DOHH2 (cell line): ENCODE measurements at regions not wholly inside any gene's neighbourhood (a gene's known extent, or its start where the extent isn't known, plus 50 kb on each side); places are given as distances from the start of the nearest gene placed in this dataset.

ENCODE experiments used
- H3F3A ChIP-seq: fragments of 200-600 bp; sonication (generic), shearing (Covaris generic); 2 replicates; pipeline ENCODE4 v1.6.0; 2016; ENCODE audit warnings: antibody characterized with exemption, mild to moderate bottlenecking; ENCODE audit not compliant: control insufficient read depth, insufficient read depth
- H3K27ac ChIP-seq: fragments of 200-600 bp; sonication (generic); 2 replicates; pipeline ENCODE4 v1.5.1; 2014; ENCODE audit warnings: low read depth, mild to moderate bottlenecking, low read length, moderate library complexity
- H3K27me3 ChIP-seq: fragments of 200-600 bp; sonication (generic); 2 replicates; pipeline ENCODE4 v1.6.1; 2014; ENCODE audit warnings: mild to moderate bottlenecking, low read length, mixed read lengths; ENCODE audit not compliant: control insufficient read depth
- H3K36me3 ChIP-seq: fragments of 200-600 bp; sonication (generic); 2 replicates; pipeline ENCODE4 v1.6.1; 2014; ENCODE audit warnings: mild to moderate bottlenecking, low read length, moderate library complexity, mixed read lengths; ENCODE audit not compliant: control insufficient read depth
- H3K4me1 ChIP-seq: fragments of 200-600 bp; sonication (generic); 2 replicates; pipeline ENCODE4 v1.6.1; 2014; ENCODE audit warnings: mild to moderate bottlenecking, low read length, mixed read lengths; ENCODE audit not compliant: control insufficient read depth
- H3K4me2 ChIP-seq: fragments of 200-600 bp; sonication (generic); 2 replicates; pipeline ENCODE4 v1.6.0; 2014; ENCODE audit warnings: mild to moderate bottlenecking, low read length, moderate library complexity
- H3K4me3 ChIP-seq: fragments of 200-600 bp; sonication (generic); 2 replicates; pipeline ENCODE4 v1.5.1; 2014; ENCODE audit warnings: mild to moderate bottlenecking, low read length, mixed read lengths
- H3K79me2 ChIP-seq: fragments of 200-600 bp; sonication (generic); 2 replicates; pipeline ENCODE4 v1.6.1; 2014; ENCODE audit warnings: mild to moderate bottlenecking, low read length, mixed read lengths; ENCODE audit not compliant: control insufficient read depth
- H3K9me2 ChIP-seq: fragments of 200-600 bp; sonication (generic); replicated peaks from 2 replicates; pipeline ENCODE4 v1.6.1; 2014; ENCODE audit warnings: mild to moderate bottlenecking, low read length, mixed read lengths; ENCODE audit not compliant: control insufficient read depth
- H3K9me3 ChIP-seq: fragments of 200-600 bp; sonication (generic); 2 replicates; pipeline ENCODE4 v1.6.1; 2014; ENCODE audit warnings: antibody characterized with exemption, low read length, mixed read lengths; ENCODE audit not compliant: control insufficient read depth, insufficient read depth
- H4K20me1 ChIP-seq: fragments of 200-600 bp; sonication (generic); 2 replicates; pipeline ENCODE4 v1.6.0; 2014; ENCODE audit warnings: low read depth, mild to moderate bottlenecking, antibody characterized with exemption, low read length, moderate library complexity; ENCODE audit not compliant: control insufficient read depth, insufficient read depth
- CTCF ChIP-seq: fragments of 200-600 bp; sonication (generic); IDR thresholded peaks from one replicate; pipeline ENCODE4 v1.5.1; 2014; ENCODE audit warnings: antibody characterized with exemption, mild to moderate bottlenecking, low read depth, low read length; ENCODE audit not compliant: poor library complexity, severe bottlenecking
- EZH2phosphoT487 ChIP-seq: fragments of 200-600 bp; sonication (generic); IDR thresholded peaks from 2 replicates; pipeline ENCODE4 v1.6.1; 2017; ENCODE audit warnings: borderline replicate concordance, mild to moderate bottlenecking, antibody characterized with exemption, low read length, moderate library complexity, mixed read lengths

GRCh38 chr15:91635080-91635479 is 218.4 kb upstream of the SLCO3A1 start:
- no peaks in the 10 kb centered on the region for H3F3A ChIP-seq
- no peaks in the 10 kb centered on the region for H4K20me1 ChIP-seq
- H3K4me2 ChIP-seq, result no peak overlapping the region
- TF ChIP-seq EZH2phosphoT487 (no peak), CTCF (no peak)
- no peak overlapping the region for H3K4me3 ChIP-seq
- H3K36me3 ChIP-seq, result no peaks in the 10 kb centered on the region
- H3K27me3 ChIP-seq, result no peaks in the 10 kb centered on the region
- H3K27ac ChIP-seq, result no peak overlapping the region
- no peaks in the 10 kb centered on the region for H3K79me2 ChIP-seq
- H3K4me1 ChIP-seq, result no peaks in the 10 kb centered on the region
- H3K9me2 ChIP-seq, result no peaks in the 10 kb centered on the region
- H3K9me3 ChIP-seq, result no peaks in the 10 kb centered on the region

GRCh38 chr15:91635641-91636040 is 217.9 kb upstream of the SLCO3A1 start:
- H3K79me2 ChIP-seq, result no peaks in the 10 kb centered on the region
- H3K4me1 ChIP-seq, result no peaks in the 10 kb centered on the region
- H3F3A ChIP-seq, result no peaks in the 10 kb centered on the region
- no peaks in the 10 kb centered on the region for H3K9me2 ChIP-seq
- no peak overlapping the region for H3K27ac ChIP-seq
- H3K9me3 ChIP-seq, result no peaks in the 10 kb centered on the region
- no peaks in the 10 kb centered on the region for H3K27me3 ChIP-seq
- no peak overlapping the region for H3K4me2 ChIP-seq
- H4K20me1 ChIP-seq, result no peaks in the 10 kb centered on the region
- TF ChIP-seq CTCF, result no peak
- no peak for TF ChIP-seq EZH2phosphoT487
- H3K4me3 ChIP-seq, result no peak overlapping the region
- H3K36me3 ChIP-seq, result no peaks in the 10 kb centered on the region

- H3F3A ChIP-seq, result no peaks in the 10 kb centered on the region
- no peak overlapping the region for H3K4me2 ChIP-seq
- no peak overlapping the region for H3K4me3 ChIP-seq
- no peak overlapping the region for H3K27ac ChIP-seq
- H3K27me3 ChIP-seq, result peaks cover 3% of the 10 kb centered on the region; the same call in 1 of the 2 replicates
- no peaks in the 10 kb centered on the region for H3K79me2 ChIP-seq
- no peaks in the 10 kb centered on the region for H3K36me3 ChIP-seq
- no peaks in the 10 kb centered on the region for H4K20me1 ChIP-seq
- H3K4me1 ChIP-seq, result no peaks in the 10 kb centered on the region
- TF ChIP-seq EZH2phosphoT487 (no peak), CTCF (no peak)
- H3K9me2 ChIP-seq, result no peaks in the 10 kb centered on the region
- no peaks in the 10 kb centered on the region for H3K9me3 ChIP-seq
Observed at GRCh38 chr15:91649016-91649415, 204.5 kb upstream of the SLCO3A1 start.
